ENCODE measurements at regions not wholly inside any gene's neighbourhood (a gene's known extent, or its start where the extent isn't known, plus 50 kb on each side); places are given as distances from the start of the nearest gene placed in this dataset.

DNA sequence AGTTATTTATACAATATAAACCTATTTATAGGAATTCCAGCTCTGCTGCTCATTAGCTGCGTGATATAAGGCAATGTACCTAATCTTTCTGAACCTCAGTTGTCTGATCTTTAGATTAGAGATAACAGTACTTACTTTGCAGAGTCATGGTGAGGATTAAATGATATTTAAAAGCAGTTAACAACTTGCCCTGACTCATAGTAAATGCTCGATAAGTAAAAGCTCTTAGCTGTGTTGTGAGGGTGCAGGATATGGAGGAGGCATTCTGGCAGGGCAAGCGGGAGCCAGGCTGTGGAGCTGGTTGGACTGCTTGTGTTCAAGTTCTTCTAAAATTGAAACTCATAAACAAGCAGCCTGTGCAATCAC is 140.0 kb upstream of the PRICKLE1 start:
- Histone ChIP-seq H3K4me1 (ENCODE audit: control insufficient read depth, insufficient read depth, low read length) (peaks cover 9% of the 10 kb centered on the region; the same call in 1 of the 2 replicates), H3K27ac (ENCODE audit: extremely low read depth, low read depth, low read length) (no peak overlapping the region), H3K36me3 (ENCODE audit: control insufficient read depth in 2 of 2, insufficient read depth in 1 of 2, low read length in 2 of 2) (no peaks in the 10 kb centered on the region), H3K9me3 (ENCODE audit: control insufficient read depth, insufficient read depth, low read depth, low read length) (no peaks in the 10 kb centered on the region), H3K4me3 (ENCODE audit: low read depth, low read length) (no peak overlapping the region)
- POLR2A ChIA-PET, result no interaction called here
- CTCF ChIA-PET, result no interaction called here
- no peak for TF ChIP-seq ZNF132 (tag by site-specific recombination; IDR thresholded peaks at IDR 0.05; ENCODE audit: borderline replicate concordance)
- TF ChIP-seq, protein P1, sequence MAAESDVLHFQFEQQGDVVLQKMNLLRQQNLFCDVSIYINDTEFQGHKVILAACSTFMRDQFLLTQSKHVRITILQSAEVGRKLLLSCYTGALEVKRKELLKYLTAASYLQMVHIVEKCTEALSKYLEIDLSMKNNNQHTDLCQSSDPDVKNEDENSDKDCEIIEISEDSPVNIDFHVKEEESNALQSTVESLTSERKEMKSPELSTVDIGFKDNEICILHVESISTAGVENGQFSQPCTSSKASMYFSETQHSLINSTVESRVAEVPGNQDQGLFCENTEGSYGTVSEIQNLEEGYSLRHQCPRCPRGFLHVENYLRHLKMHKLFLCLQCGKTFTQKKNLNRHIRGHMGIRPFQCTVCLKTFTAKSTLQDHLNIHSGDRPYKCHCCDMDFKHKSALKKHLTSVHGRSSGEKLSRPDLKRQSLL (tag by site-specific recombination; IDR thresholded peaks at IDR 0.05), result no peak
- TF ChIP-seq, protein P2, sequence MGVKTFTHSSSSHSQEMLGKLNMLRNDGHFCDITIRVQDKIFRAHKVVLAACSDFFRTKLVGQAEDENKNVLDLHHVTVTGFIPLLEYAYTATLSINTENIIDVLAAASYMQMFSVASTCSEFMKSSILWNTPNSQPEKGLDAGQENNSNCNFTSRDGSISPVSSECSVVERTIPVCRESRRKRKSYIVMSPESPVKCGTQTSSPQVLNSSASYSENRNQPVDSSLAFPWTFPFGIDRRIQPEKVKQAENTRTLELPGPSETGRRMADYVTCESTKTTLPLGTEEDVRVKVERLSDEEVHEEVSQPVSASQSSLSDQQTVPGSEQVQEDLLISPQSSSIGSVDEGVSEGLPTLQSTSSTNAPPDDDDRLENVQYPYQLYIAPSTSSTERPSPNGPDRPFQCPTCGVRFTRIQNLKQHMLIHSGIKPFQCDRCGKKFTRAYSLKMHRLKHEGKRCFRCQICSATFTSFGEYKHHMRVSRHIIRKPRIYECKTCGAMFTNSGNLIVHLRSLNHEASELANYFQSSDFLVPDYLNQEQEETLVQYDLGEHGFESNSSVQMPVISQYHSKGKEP (tag by site-specific recombination; IDR thresholded peaks at IDR 0.05), result no peak
- TF ChIP-seq, protein P3, sequence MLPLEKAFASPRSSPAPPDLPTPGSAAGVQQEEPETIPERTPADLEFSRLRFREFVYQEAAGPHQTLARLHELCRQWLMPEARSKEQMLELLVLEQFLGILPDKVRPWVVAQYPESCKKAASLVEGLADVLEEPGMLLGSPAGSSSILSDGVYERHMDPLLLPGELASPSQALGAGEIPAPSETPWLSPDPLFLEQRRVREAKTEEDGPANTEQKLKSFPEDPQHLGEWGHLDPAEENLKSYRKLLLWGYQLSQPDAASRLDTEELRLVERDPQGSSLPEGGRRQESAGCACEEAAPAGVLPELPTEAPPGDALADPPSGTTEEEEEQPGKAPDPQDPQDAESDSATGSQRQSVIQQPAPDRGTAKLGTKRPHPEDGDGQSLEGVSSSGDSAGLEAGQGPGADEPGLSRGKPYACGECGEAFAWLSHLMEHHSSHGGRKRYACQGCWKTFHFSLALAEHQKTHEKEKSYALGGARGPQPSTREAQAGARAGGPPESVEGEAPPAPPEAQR (tag by site-specific recombination; IDR thresholded peaks at IDR 0.05), result no peak
- no peak for TF ChIP-seq ZNF274 (IDR thresholded peaks at IDR 0.05; ENCODE audit: low read length)
- TF ChIP-seq ZNF274 (tag by site-specific recombination; IDR thresholded peaks at IDR 0.05; ENCODE audit: borderline replicate concordance), result no peak
- TF ChIP-seq ZNF248 (tag by site-specific recombination; IDR thresholded peaks at IDR 0.05), result no peak
- no peak for TF ChIP-seq ZNF112 (tag by site-specific recombination; IDR thresholded peaks at IDR 0.05)
- no peak for TF ChIP-seq ZNF292 (tag by site-specific recombination; IDR thresholded peaks at IDR 0.05; ENCODE audit: borderline replicate concordance, low read depth)
- TF ChIP-seq, protein P4, sequence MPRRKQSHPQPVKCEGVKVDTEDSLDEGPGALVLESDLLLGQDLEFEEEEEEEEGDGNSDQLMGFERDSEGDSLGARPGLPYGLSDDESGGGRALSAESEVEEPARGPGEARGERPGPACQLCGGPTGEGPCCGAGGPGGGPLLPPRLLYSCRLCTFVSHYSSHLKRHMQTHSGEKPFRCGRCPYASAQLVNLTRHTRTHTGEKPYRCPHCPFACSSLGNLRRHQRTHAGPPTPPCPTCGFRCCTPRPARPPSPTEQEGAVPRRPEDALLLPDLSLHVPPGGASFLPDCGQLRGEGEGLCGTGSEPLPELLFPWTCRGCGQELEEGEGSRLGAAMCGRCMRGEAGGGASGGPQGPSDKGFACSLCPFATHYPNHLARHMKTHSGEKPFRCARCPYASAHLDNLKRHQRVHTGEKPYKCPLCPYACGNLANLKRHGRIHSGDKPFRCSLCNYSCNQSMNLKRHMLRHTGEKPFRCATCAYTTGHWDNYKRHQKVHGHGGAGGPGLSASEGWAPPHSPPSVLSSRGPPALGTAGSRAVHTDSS (tag by site-specific recombination; IDR thresholded peaks at IDR 0.05), result no peak
- TF ChIP-seq ZNF391 (tag by site-specific recombination; IDR thresholded peaks at IDR 0.05; ENCODE audit: borderline replicate concordance, low read depth), result no peak
- TF ChIP-seq, protein P5, sequence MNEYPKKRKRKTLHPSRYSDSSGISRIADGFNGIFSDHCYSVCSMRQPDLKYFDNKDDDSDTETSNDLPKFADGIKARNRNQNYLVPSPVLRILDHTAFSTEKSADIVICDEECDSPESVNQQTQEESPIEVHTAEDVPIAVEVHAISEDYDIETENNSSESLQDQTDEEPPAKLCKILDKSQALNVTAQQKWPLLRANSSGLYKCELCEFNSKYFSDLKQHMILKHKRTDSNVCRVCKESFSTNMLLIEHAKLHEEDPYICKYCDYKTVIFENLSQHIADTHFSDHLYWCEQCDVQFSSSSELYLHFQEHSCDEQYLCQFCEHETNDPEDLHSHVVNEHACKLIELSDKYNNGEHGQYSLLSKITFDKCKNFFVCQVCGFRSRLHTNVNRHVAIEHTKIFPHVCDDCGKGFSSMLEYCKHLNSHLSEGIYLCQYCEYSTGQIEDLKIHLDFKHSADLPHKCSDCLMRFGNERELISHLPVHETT (tag by site-specific recombination; IDR thresholded peaks at IDR 0.05), result no peak
- no peak for TF ChIP-seq ZNF677 (tag by site-specific recombination; IDR thresholded peaks at IDR 0.05)
- TF ChIP-seq YY1 (tag by site-specific recombination; IDR thresholded peaks at IDR 0.05), result no peak
- TF ChIP-seq ZNF404 (tag by site-specific recombination; IDR thresholded peaks at IDR 0.05), result no peak
- TF ChIP-seq ZNF664 (tag by site-specific recombination; IDR thresholded peaks at IDR 0.05), result no peak
- no peak for TF ChIP-seq ZNF416 (tag by site-specific recombination; IDR thresholded peaks at IDR 0.05)
- TF ChIP-seq, protein P6, sequence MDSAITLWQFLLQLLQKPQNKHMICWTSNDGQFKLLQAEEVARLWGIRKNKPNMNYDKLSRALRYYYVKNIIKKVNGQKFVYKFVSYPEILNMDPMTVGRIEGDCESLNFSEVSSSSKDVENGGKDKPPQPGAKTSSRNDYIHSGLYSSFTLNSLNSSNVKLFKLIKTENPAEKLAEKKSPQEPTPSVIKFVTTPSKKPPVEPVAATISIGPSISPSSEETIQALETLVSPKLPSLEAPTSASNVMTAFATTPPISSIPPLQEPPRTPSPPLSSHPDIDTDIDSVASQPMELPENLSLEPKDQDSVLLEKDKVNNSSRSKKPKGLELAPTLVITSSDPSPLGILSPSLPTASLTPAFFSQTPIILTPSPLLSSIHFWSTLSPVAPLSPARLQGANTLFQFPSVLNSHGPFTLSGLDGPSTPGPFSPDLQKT (IDR thresholded peaks at IDR 0.05; ENCODE audit: borderline replicate concordance, low read depth, low read length), result no peak
- TF ChIP-seq GLI4 (tag by site-specific recombination; IDR thresholded peaks at IDR 0.05), result no peak
- no peak for TF ChIP-seq EGR2 (tag by site-specific recombination; IDR thresholded peaks at IDR 0.05; ENCODE audit: low read depth)
- TF ChIP-seq, protein P7, sequence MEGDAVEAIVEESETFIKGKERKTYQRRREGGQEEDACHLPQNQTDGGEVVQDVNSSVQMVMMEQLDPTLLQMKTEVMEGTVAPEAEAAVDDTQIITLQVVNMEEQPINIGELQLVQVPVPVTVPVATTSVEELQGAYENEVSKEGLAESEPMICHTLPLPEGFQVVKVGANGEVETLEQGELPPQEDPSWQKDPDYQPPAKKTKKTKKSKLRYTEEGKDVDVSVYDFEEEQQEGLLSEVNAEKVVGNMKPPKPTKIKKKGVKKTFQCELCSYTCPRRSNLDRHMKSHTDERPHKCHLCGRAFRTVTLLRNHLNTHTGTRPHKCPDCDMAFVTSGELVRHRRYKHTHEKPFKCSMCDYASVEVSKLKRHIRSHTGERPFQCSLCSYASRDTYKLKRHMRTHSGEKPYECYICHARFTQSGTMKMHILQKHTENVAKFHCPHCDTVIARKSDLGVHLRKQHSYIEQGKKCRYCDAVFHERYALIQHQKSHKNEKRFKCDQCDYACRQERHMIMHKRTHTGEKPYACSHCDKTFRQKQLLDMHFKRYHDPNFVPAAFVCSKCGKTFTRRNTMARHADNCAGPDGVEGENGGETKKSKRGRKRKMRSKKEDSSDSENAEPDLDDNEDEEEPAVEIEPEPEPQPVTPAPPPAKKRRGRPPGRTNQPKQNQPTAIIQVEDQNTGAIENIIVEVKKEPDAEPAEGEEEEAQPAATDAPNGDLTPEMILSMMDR (tag by site-specific recombination; IDR thresholded peaks at IDR 0.05), result no peak
- TF ChIP-seq ZNF140 (tag by site-specific recombination; IDR thresholded peaks at IDR 0.05), result no peak
- no peak for TF ChIP-seq ZNF426 (tag by site-specific recombination; IDR thresholded peaks at IDR 0.05)
- TF ChIP-seq, protein P8, sequence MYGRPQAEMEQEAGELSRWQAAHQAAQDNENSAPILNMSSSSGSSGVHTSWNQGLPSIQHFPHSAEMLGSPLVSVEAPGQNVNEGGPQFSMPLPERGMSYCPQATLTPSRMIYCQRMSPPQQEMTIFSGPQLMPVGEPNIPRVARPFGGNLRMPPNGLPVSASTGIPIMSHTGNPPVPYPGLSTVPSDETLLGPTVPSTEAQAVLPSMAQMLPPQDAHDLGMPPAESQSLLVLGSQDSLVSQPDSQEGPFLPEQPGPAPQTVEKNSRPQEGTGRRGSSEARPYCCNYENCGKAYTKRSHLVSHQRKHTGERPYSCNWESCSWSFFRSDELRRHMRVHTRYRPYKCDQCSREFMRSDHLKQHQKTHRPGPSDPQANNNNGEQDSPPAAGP (tag by site-specific recombination; IDR thresholded peaks at IDR 0.05), result no peak
- TF ChIP-seq MZF1 (tag by site-specific recombination; IDR thresholded peaks at IDR 0.05; ENCODE audit: borderline replicate concordance), result no peak
